ENCODE measurements at regions not wholly inside any gene's neighbourhood (a gene's known extent, or its start where the extent isn't known, plus 50 kb on each side); places are given as distances from the start of the nearest gene placed in this dataset.
"Not testable (repeated sequence)": the region's sequence is repeated elsewhere in the genome, so short reads cannot be mapped to it uniquely, and the experiment has no call there.

- DNase-seq (ENCODE audit: low read depth): no peak
- no peak overlapping the region for H3K4me3 ChIP-seq (ENCODE audit: low read depth, low read length)
- TF ChIP-seq CTCF (IDR thresholded peaks at IDR 0.05; ENCODE audit: insufficient read depth, low read depth, low read length, missing control alignments): no peak
Observed at GRCh38 chr2:212811921-212812320, 273.3 kb upstream of the ERBB4 start.

- H3K4me3 ChIP-seq (ENCODE audit: low read depth, low read length): no peak overlapping the region
- peak; percentile 44 for DNase-seq (ENCODE audit: low read depth)
- TF ChIP-seq CTCF (IDR thresholded peaks at IDR 0.05; ENCODE audit: insufficient read depth, low read depth, low read length, missing control alignments): no peak
Observed at GRCh38 chr2:212811036-212811805, 272.6 kb upstream of the ERBB4 start.

GRCh38 chr2:212797484-212798205, 259.0 kb upstream of the ERBB4 start:
- no peak for DNase-seq (ENCODE audit: low read depth)
- H3K4me3 ChIP-seq (ENCODE audit: low read depth, low read length): no peak overlapping the region
- TF ChIP-seq CTCF (IDR thresholded peaks at IDR 0.05; ENCODE audit: insufficient read depth, low read depth, low read length, missing control alignments): no peak

GRCh38 chr2:212794471-212794870, 255.9 kb upstream of the ERBB4 start:
- no peak for TF ChIP-seq CTCF (IDR thresholded peaks at IDR 0.05; ENCODE audit: insufficient read depth, low read depth, low read length, missing control alignments)
- DNase-seq (ENCODE audit: low read depth): peak; percentile 37

GRCh38 chr2:212791569-212791968, 253.0 kb upstream of the ERBB4 start:
- no peak overlapping the region for H3K4me3 ChIP-seq (ENCODE audit: low read depth, low read length)
- no peak for DNase-seq (ENCODE audit: low read depth)
- TF ChIP-seq CTCF (IDR thresholded peaks at IDR 0.05; ENCODE audit: insufficient read depth, low read depth, low read length, missing control alignments): no peak

More at GRCh38 chr2:212794471-212794870, 255.9 kb upstream of the ERBB4 start:
- no peak overlapping the region for H3K4me3 ChIP-seq (ENCODE audit: low read depth, low read length)

- not testable (repeated sequence) for DNase-seq (ENCODE audit: low read depth); H3K4me3 ChIP-seq (ENCODE audit: low read depth, low read length)
Observed at GRCh38 chr2:212786088-212786487, 247.5 kb upstream of the ERBB4 start.

- DNase-seq (ENCODE audit: low read depth): peak; percentile 38
- no peak overlapping the region for H3K4me3 ChIP-seq (ENCODE audit: low read depth, low read length)
- TF ChIP-seq CTCF (IDR thresholded peaks at IDR 0.05; ENCODE audit: insufficient read depth, low read depth, low read length, missing control alignments): peak; percentile 55
Observed at GRCh38 chr2:212777020-212777491, 238.5 kb upstream of the ERBB4 start.
